EL (cell line): ENCODE measurements at regions not wholly inside any gene's neighbourhood (a gene's known extent, or its start where the extent isn't known, plus 50 kb on each side); places are given as distances from the start of the nearest gene placed in this dataset.

Source experiments
- DNase-seq: peaks from one replicate; pipeline ENCODE4 v3.0.0-alpha.2; 2016

- peak; percentile 42 for DNase-seq
These were observed 67.5 kb upstream of the CXCL13 start for GRCh38 chr4:77538144-77538543.

- peak; percentile 2 for DNase-seq
These were observed 67.0 kb upstream of the CXCL13 start for GRCh38 chr4:77538574-77539157.
